H1 (cell line): ENCODE measurements at regions not wholly inside any gene's neighbourhood (a gene's known extent, or its start where the extent isn't known, plus 50 kb on each side); places are given as distances from the start of the nearest gene placed in this dataset.

ENCODE experiments used
- BRCA1 ChIP-seq: IDR thresholded peaks from 2 replicates; pipeline ENCODE4 v1.6.1; 2012; ENCODE audit warnings: low read depth, low read length, improper control_type of control experiment
- CTCF ChIP-seq, 3 experiments: IDR thresholded peaks; 1 replicate in 2 of 3; 2 replicates in 1 of 3; pipeline versions ENCODE4 v1.5.1 to v1.6.1; 2011; ENCODE audit warnings: low read length in 3 of 3, mild to moderate bottlenecking in 3 of 3, inconsistent platforms in 2 of 3, low read depth in 1 of 3, moderate library complexity in 1 of 3; ENCODE audit not compliant: insufficient read depth in 1 of 3; ENCODE audit errors: control extremely low read depth in 1 of 3
- EP300 ChIP-seq, 2 experiments: IDR thresholded peaks; 1 replicate in 1 of 2; 2 replicates in 1 of 2; pipeline ENCODE4 v1.6.1; 2011 to 2012; ENCODE audit warnings: low read depth in 2 of 2, low read length in 2 of 2, mild to moderate bottlenecking in 2 of 2, borderline replicate concordance in 1 of 2, inconsistent platforms in 1 of 2, moderate library complexity in 1 of 2
- GABPA ChIP-seq: IDR thresholded peaks from 2 replicates; pipeline ENCODE4 v1.6.1; 2011; ENCODE audit warnings: mild to moderate bottlenecking, low read length, moderate library complexity, borderline replicate concordance; ENCODE audit not compliant: insufficient read depth
- HDAC2 ChIP-seq, 2 experiments: fragments of 300-600 bp in 1 of 2; sonication (generic) in 1 of 2; IDR thresholded peaks; 2 replicates each; pipeline ENCODE4 v1.6.1; 2011 to 2012; ENCODE audit warnings: low read depth in 2 of 2, low read length in 2 of 2, mild to moderate bottlenecking in 2 of 2, moderate library complexity in 2 of 2, borderline replicate concordance in 1 of 2, inconsistent platforms in 1 of 2
- MAX ChIP-seq: IDR thresholded peaks from 2 replicates; pipeline ENCODE4 v1.6.1; 2012; ENCODE audit warnings: inconsistent platforms
- POLR2A ChIP-seq, 2 experiments: IDR thresholded peaks; 1 replicate in 1 of 2; 2 replicates in 1 of 2; pipeline ENCODE4 v1.6.1; 2011; ENCODE audit warnings: low read depth in 2 of 2, low read length in 2 of 2, mild to moderate bottlenecking in 2 of 2; ENCODE audit errors: control extremely low read depth in 1 of 2
- POLR2AphosphoS5 ChIP-seq: IDR thresholded peaks from 2 replicates; pipeline ENCODE4 v1.6.1; 2011; ENCODE audit warnings: low read depth, low read length
- SP1 ChIP-seq: IDR thresholded peaks from 2 replicates; pipeline ENCODE4 v1.6.1; 2011; ENCODE audit warnings: low read depth, low read length
- SRF ChIP-seq: IDR thresholded peaks from 2 replicates; pipeline ENCODE4 v1.6.1; 2011; ENCODE audit warnings: mild to moderate bottlenecking, low read depth, low read length, moderate library complexity
- SUZ12 ChIP-seq: fragments of 200-600 bp; sonication (generic); IDR thresholded peaks from 2 replicates; pipeline ENCODE4 v1.6.1; 2012; ENCODE audit warnings: mild to moderate bottlenecking, inconsistent platforms, low read length, moderate library complexity, mixed read lengths
- TBP ChIP-seq: IDR thresholded peaks from 2 replicates; pipeline ENCODE4 v1.6.1; 2011; ENCODE audit warnings: low read depth, low read length, improper control_type of control experiment

- TF ChIP-seq POLR2AphosphoS5 = no peak
- TF ChIP-seq HDAC2 (IDR thresholded peaks at IDR 0.05; ENCODE audit: borderline replicate concordance in 1 of 2, low read depth in 2 of 2, low read length in 2 of 2) = no peak
- no peak for TF ChIP-seq CTCF (IDR thresholded peaks at IDR 0.05; ENCODE audit: control extremely low read depth in 1 of 3, insufficient read depth in 1 of 3, low read depth in 1 of 3, low read length in 3 of 3)
- no peak for TF ChIP-seq SUZ12
- TF ChIP-seq GABPA = no peak
- no peak for TF ChIP-seq SP1
- TF ChIP-seq BRCA1 = no peak
- no peak for TF ChIP-seq EP300 (IDR thresholded peaks at IDR 0.05; ENCODE audit: borderline replicate concordance in 1 of 2, low read depth in 2 of 2, low read length in 2 of 2)
- TF ChIP-seq SRF = no peak
- no peak for TF ChIP-seq POLR2A (IDR thresholded peaks at IDR 0.05; ENCODE audit: control extremely low read depth in 1 of 2, low read depth in 2 of 2, low read length in 2 of 2)
- TF ChIP-seq MAX = no peak
- TF ChIP-seq TBP = no peak
Observed at GRCh38 chr11:115871161-115871760, 367.0 kb upstream of the CADM1 start.
